Stimulated activated CD4-positive, alpha-beta T cell treated with anti-CD3 and anti-CD28 coated beads, Interleukin-2, amount 100 ng/mL, for 48 hours (primary cell): ENCODE measurements at regions not wholly inside any gene's neighbourhood (a gene's known extent, or its start where the extent isn't known, plus 50 kb on each side); places are given as distances from the start of the nearest gene placed in this dataset.

Experiments
- DNase-seq, 2 donors: peaks; one replicate each; pipeline ENCODE4 v3.0.0-alpha.2; 2020

GRCh38 chr12:118870551-118870950 is 110.8 kb upstream of the SRRM4 start:
- DNase-seq: no peak

- DNase-seq: no peak
Measured at GRCh38 chr12:118874698-118875548, 106.4 kb upstream of the SRRM4 start.

GRCh38 chr12:118880720-118881493 is 100.4 kb upstream of the SRRM4 start:
- no peak for DNase-seq

GRCh38 chr12:118884226-118884625 is 97.1 kb upstream of the SRRM4 start:
- DNase-seq: no peak

- no peak for DNase-seq
Measured at GRCh38 chr12:118900993-118901392, 80.3 kb upstream of the SRRM4 start.

DNA sequence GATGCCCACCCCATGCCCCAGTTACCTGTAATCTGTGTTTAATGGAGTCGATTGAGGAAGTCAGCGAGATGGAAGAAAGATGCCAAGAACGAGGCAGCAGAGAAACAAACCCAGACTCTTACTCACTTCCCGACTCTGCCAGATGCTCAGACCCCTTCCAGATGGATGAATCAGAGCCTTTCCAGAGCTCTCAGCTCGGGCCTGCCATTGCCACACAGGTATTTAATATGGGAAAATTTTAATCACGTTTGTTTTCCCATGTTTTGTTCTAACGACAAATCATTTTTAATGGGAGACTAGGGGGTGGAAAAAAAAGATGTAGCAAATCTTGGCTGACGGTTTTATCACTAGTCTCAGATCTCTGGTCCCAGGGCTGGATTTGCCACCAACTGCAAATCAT is 72.5 kb upstream of the SRRM4 start:
- no peak for DNase-seq

GRCh38 chr12:118912697-118913270 is 68.6 kb upstream of the SRRM4 start:
- no peak for DNase-seq

- DNase-seq: no peak
Measured at GRCh38 chr12:118921761-118922160, 59.6 kb upstream of the SRRM4 start.

DNA sequence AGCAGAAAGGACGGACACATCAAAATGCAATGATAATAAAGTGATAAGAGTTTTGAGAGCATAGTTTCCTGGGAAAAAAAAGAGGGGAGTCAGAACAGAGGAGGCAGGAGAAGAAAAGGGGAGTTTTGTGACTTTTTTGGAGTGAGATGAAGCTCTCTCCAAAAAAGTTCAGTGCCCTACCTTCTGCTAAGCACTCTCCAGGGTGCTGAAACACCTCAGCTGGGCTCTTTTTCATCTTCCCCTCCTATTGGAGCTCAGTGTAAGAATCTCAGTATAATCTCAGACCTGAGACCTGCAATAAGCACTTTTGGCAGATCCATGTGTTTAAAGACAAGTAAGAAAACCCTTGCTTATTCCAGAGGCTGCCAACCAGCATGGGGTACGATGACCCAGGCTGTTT is 58.9 kb upstream of the SRRM4 start:
- no peak for DNase-seq

DNA sequence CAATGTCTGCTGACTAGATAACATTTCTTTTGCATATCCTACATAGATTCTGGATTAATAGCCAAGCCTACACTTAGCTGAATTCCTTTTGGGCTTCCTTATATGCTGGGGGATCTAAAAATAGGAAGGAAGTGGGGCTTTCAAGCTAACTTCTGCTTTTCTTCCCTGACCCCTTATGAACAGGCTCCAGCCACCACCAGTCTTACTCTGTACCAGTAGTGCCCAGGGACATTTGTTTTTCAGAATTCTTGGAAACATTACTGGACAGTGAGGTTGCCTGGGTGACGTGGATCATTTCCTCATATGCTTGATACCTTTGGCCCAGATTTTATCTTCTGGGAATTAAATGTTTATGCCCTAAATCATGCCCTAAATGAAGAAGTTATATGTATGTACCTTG is 55.9 kb upstream of the SRRM4 start:
- no peak for DNase-seq

DNA sequence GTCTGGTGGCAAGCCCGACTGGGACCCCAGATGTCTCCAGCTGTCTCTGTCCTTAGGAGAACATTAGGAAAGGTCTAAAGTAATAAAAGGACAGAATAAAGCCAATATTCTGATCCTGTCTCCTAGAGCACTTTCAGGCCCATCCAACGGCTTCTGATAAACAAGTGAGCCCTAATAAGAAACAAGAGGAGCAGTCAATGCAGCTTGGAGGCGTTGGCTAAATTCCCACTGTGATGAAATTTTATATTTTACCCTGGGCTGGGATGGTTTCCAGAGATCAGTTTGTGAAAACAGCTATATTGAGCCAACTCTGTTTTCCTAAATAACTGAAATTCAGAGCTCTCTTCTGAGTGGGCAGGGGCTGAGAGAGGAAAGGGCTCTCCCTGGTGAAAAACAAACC is 55.5 kb upstream of the SRRM4 start:
- no peak for DNase-seq
